Fibroblast of peridontal ligament (primary cell): ENCODE measurements at regions not wholly inside any gene's neighbourhood (a gene's known extent, or its start where the extent isn't known, plus 50 kb on each side); places are given as distances from the start of the nearest gene placed in this dataset.
"Not testable (repeated sequence)": the region's sequence is repeated elsewhere in the genome, so short reads cannot be mapped to it uniquely, and the experiment has no call there.

Experiments
- DNase-seq: peaks from one replicate; pipeline ENCODE4 v3.0.0-alpha.2; 2010; ENCODE audit errors: extremely low read depth

GRCh38 chrX:25141684-25142083 lies 125.9 kb upstream of the ARX start:
- no peak for DNase-seq

- DNase-seq = no peak
Measured at GRCh38 chrX:25131055-25131454, 115.3 kb upstream of the ARX start.

- no peak for DNase-seq
Measured at GRCh38 chrX:25130619-25131018, 114.9 kb upstream of the ARX start.

GRCh38 chrX:25125483-25125882 lies 109.7 kb upstream of the ARX start:
- DNase-seq = no peak

GRCh38 chrX:25124391-25124790 lies 108.6 kb upstream of the ARX start:
- no peak for DNase-seq

GRCh38 chrX:25112156-25112555 lies 96.4 kb upstream of the ARX start:
- no peak for DNase-seq

GRCh38 chrX:25108481-25108880 lies 92.7 kb upstream of the ARX start:
- DNase-seq = no peak

- no peak for DNase-seq
Measured at GRCh38 chrX:25105221-25105620, 89.5 kb upstream of the ARX start.

GRCh38 chrX:25096522-25097045 lies 80.8 kb upstream of the ARX start:
- DNase-seq = no peak

- DNase-seq = not testable (repeated sequence)
Measured at GRCh38 chrX:25091152-25091551, 75.4 kb upstream of the ARX start.

- DNase-seq = no peak
Measured at GRCh38 chrX:25084446-25084845, 68.7 kb upstream of the ARX start.

GRCh38 chrX:25083661-25084060 lies 67.9 kb upstream of the ARX start:
- no peak for DNase-seq

GRCh38 chrX:25079020-25079419 lies 63.3 kb upstream of the ARX start:
- DNase-seq = no peak

GRCh38 chrX:25076941-25077500 lies 61.3 kb upstream of the ARX start:
- no peak for DNase-seq

GRCh38 chrX:25072247-25072646 lies 56.5 kb upstream of the ARX start:
- no peak for DNase-seq

GRCh38 chrX:25070038-25070437 lies 54.3 kb upstream of the ARX start:
- DNase-seq = no peak

- no peak for DNase-seq
Measured at GRCh38 chrX:25069209-25069608, 53.4 kb upstream of the ARX start.

GRCh38 chrX:25068340-25068739 lies 52.6 kb upstream of the ARX start:
- DNase-seq = no peak

- peak; percentile 1 for DNase-seq
Measured at GRCh38 chrX:25067271-25068172, 51.8 kb upstream of the ARX start.

- no peak for DNase-seq
Measured at GRCh38 chrX:25066131-25066530, 50.4 kb upstream of the ARX start.
